Fibroblast of the conjunctiva (primary cell): ENCODE measurements at regions not wholly inside any gene's neighbourhood (a gene's known extent, or its start where the extent isn't known, plus 50 kb on each side); places are given as distances from the start of the nearest gene placed in this dataset.

Experiments
- DNase-seq: peaks from one replicate; pipeline ENCODE4 v3.0.0-alpha.2; 2010; ENCODE audit warnings: low read depth

GRCh38 chr3:94179059-94179458 lies 116.2 kb downstream of the NSUN3 start:
- no peak for DNase-seq

- DNase-seq, result no peak
Observed at GRCh38 chr3:94183551-94183950, 120.7 kb downstream of the NSUN3 start.

GRCh38 chr3:94184781-94185180 lies 121.9 kb downstream of the NSUN3 start:
- no peak for DNase-seq

- DNase-seq, result no peak
Observed at GRCh38 chr3:94185753-94186152, 122.9 kb downstream of the NSUN3 start.

- no peak for DNase-seq
Observed at GRCh38 chr3:94187697-94188096, 124.8 kb downstream of the NSUN3 start.

GRCh38 chr3:94195381-94195780 lies 132.5 kb downstream of the NSUN3 start:
- DNase-seq, result no peak

GRCh38 chr3:94206291-94206690 lies 143.4 kb downstream of the NSUN3 start:
- no peak for DNase-seq

- no peak for DNase-seq
Observed at GRCh38 chr3:94210256-94210655, 147.4 kb downstream of the NSUN3 start.

GRCh38 chr3:94217406-94217805 lies 154.5 kb downstream of the NSUN3 start:
- no peak for DNase-seq

- DNase-seq, result no peak
Observed at GRCh38 chr3:94220426-94220825, 157.6 kb downstream of the NSUN3 start.

- DNase-seq, result no peak
Observed at GRCh38 chr3:94221829-94222228, 159.0 kb downstream of the NSUN3 start.

- no peak for DNase-seq
Observed at GRCh38 chr3:94225148-94225865, 162.4 kb downstream of the NSUN3 start.

- DNase-seq, result no peak
Observed at GRCh38 chr3:94226078-94226477, 163.2 kb downstream of the NSUN3 start.

- no peak for DNase-seq
Observed at GRCh38 chr3:94232921-94233320, 170.1 kb downstream of the NSUN3 start.

GRCh38 chr3:94234177-94234788 lies 171.4 kb downstream of the NSUN3 start:
- DNase-seq, result peak; percentile 12

GRCh38 chr3:94241986-94242385 lies 179.1 kb downstream of the NSUN3 start:
- DNase-seq, result no peak

GRCh38 chr3:94246171-94246570 lies 183.3 kb downstream of the NSUN3 start:
- DNase-seq, result no peak

- no peak for DNase-seq
Observed at GRCh38 chr3:94248042-94248441, 185.2 kb downstream of the NSUN3 start.

GRCh38 chr3:94249491-94250079 lies 186.7 kb downstream of the NSUN3 start:
- peak; percentile 43 for DNase-seq

GRCh38 chr3:94251566-94251965 lies 188.7 kb downstream of the NSUN3 start:
- DNase-seq, result no peak

GRCh38 chr3:94252316-94252715 lies 189.5 kb downstream of the NSUN3 start:
- no peak for DNase-seq

GRCh38 chr3:94256888-94257813 lies 194.3 kb downstream of the NSUN3 start:
- DNase-seq, result no peak
